CD4-positive, alpha-beta T cell (primary cell): ENCODE measurements at regions not wholly inside any gene's neighbourhood (a gene's known extent, or its start where the extent isn't known, plus 50 kb on each side); places are given as distances from the start of the nearest gene placed in this dataset.

ENCODE experiments used
- ATAC-seq: fragments of 200-7000 bp; cut with Tn5 transposase; one replicate; pipeline ENCODE4 v1.10.0; 2022; ENCODE audit warnings: mild to moderate bottlenecking; ENCODE audit not compliant: poor library complexity
- CTCF ChIA-PET: fragments of 350-600 bp; sonication (Branson Sonifier 250); formaldehyde crosslinking; loops from one replicate; lab custom pipeline; 2021; ENCODE audit warnings: antibody characterized with exemption, inconsistent platforms; lab: Charles Lee
- POLR2A ChIA-PET: fragments of 350-600 bp; sonication (Branson Sonifier 250); formaldehyde crosslinking; loops from one replicate; lab custom pipeline; 2021; ENCODE audit warnings: antibody characterized with exemption, inconsistent platforms; lab: Charles Lee
- DNase-seq, 14 experiments: peaks; one replicate each; pipeline ENCODE4 v3.0.0-alpha.2; 2013 to 2020; ENCODE audit warnings: mixed read lengths in 2 of 14
- H3K27ac ChIP-seq, 2 donors: one replicate each; pipeline versions ENCODE4 v1.5.1 to v1.7.0; 2013; ENCODE audit warnings: low read length in 2 of 2, low read depth in 1 of 2, mild to moderate bottlenecking in 1 of 2
- H3K27me3 ChIP-seq, 2 experiments: 1 replicate in 1 of 2; 2 replicates in 1 of 2; pipeline versions ENCODE4 v1.6.1 to v1.7.0; 2013; ENCODE audit warnings: low read length in 2 of 2, control low read depth in 1 of 2, mild to moderate bottlenecking in 1 of 2, moderate library complexity in 1 of 2; ENCODE audit not compliant: insufficient read depth in 2 of 2, control insufficient read depth in 1 of 2
- H3K36me3 ChIP-seq: one replicate; pipeline ENCODE4 v1.6.1; 2013; ENCODE audit warnings: low read length, control low read depth; ENCODE audit not compliant: insufficient read depth
- H3K4me1 ChIP-seq: one replicate; pipeline ENCODE4 v1.6.1; 2013; ENCODE audit warnings: low read length, control low read depth; ENCODE audit not compliant: insufficient read depth
- H3K4me3 ChIP-seq: one replicate; pipeline ENCODE4 v1.5.1; 2013; ENCODE audit warnings: mild to moderate bottlenecking, low read length, moderate library complexity
- H3K9me3 ChIP-seq, 2 experiments: 1 replicate in 1 of 2; 2 replicates in 1 of 2; pipeline versions ENCODE4 v1.6.1 to v1.7.0; 2013; ENCODE audit warnings: low read length in 2 of 2, mild to moderate bottlenecking in 2 of 2, control low read depth in 1 of 2, moderate library complexity in 1 of 2; ENCODE audit not compliant: control insufficient read depth in 1 of 2, insufficient read depth in 1 of 2
- H3K27ac Mint-ChIP-seq: one replicate; pipeline ENCODE4 v1.8.0; 2020; ENCODE audit warnings: mixed read lengths
- H3K27me3 Mint-ChIP-seq: one replicate; pipeline ENCODE4 v1.8.0; 2021; ENCODE audit warnings: mixed read lengths
- H3K36me3 Mint-ChIP-seq: one replicate; pipeline ENCODE4 v1.8.0; 2021; ENCODE audit warnings: low read depth, mixed read lengths
- H3K4me1 Mint-ChIP-seq: one replicate; pipeline ENCODE4 v1.8.0; 2021; ENCODE audit warnings: low read depth, mixed read lengths
- H3K4me3 Mint-ChIP-seq: one replicate; pipeline ENCODE4 v1.8.0; 2020; ENCODE audit warnings: mild to moderate bottlenecking, mixed read lengths
- H3K9me3 Mint-ChIP-seq: one replicate; pipeline ENCODE4 v1.8.0; 2020; ENCODE audit warnings: mixed read lengths
- CTCF ChIP-seq: fragments of 200-600 bp; IDR thresholded peaks from one replicate; pipeline ENCODE4 v1.8.0; 2022; ENCODE audit warnings: antibody characterized with exemption, mild to moderate bottlenecking
- intact Hi-C, 2 experiments: fragments of 100-400 bp; cut with DNase I in 1 of 2; cut with micrococcal nuclease in 1 of 2; formaldehyde crosslinking; loops; one replicate each; pipeline versions ENCODE4 v1.15.1 to v1.9.0; 2023 to 2025; cut with DNase I, micrococcal nuclease

GRCh38 chrX:39211501-39211900, 410.2 kb downstream of the MID1IP1 start:
- Mint-ChIP-seq H3K36me3 (no peaks in the 10 kb centered on the region), H3K27ac (no peak overlapping the region), H3K27me3 (no peaks in the 10 kb centered on the region), H3K4me1 (no peaks in the 10 kb centered on the region), H3K4me3 (no peak overlapping the region), H3K9me3 (no peaks in the 10 kb centered on the region)
- no peak for TF ChIP-seq CTCF
- POLR2A ChIA-PET, result no interaction called here
- no peaks in the 10 kb centered on the region for H3K36me3 ChIP-seq
- no peaks in the 10 kb centered on the region for H3K4me1 ChIP-seq
- CTCF ChIA-PET, result no interaction called here
- H3K27ac ChIP-seq, result no peak overlapping the region
- no peaks in the 10 kb centered on the region for H3K9me3 ChIP-seq
- H3K27me3 ChIP-seq, result no peaks in the 10 kb centered on the region
- H3K4me3 ChIP-seq, result no peak overlapping the region
- no peak for DNase-seq
- ATAC-seq, result no peak
- intact Hi-C loops, result no loop called here

- Histone ChIP-seq H3K36me3 (no peaks in the 10 kb centered on the region), H3K9me3 (no peaks in the 10 kb centered on the region), H3K27me3 (no peaks in the 10 kb centered on the region), H3K27ac (no peak overlapping the region), H3K4me3 (no peak overlapping the region), H3K4me1 (no peaks in the 10 kb centered on the region)
- Mint-ChIP-seq H3K27ac (no peak overlapping the region), H3K4me3 (no peak overlapping the region), H3K36me3 (no peaks in the 10 kb centered on the region), H3K4me1 (no peaks in the 10 kb centered on the region), H3K27me3 (no peaks in the 10 kb centered on the region), H3K9me3 (no peaks in the 10 kb centered on the region)
- ChIA-PET CTCF (no interaction called here), POLR2A (no interaction called here)
- ATAC-seq, result no peak
- DNase-seq, result peak in 6 of 14 experiments; percentile 13 to 50 (median 16)
- TF ChIP-seq CTCF, result no peak
- intact Hi-C loops, result no loop called here
These were observed 411.2 kb downstream of the MID1IP1 start for GRCh38 chrX:39212456-39212855.

- no peak overlapping the region for H3K27ac Mint-ChIP-seq
- DNase-seq, result no peak
- H3K27me3 Mint-ChIP-seq, result no peaks in the 10 kb centered on the region
- TF ChIP-seq CTCF, result no peak
- no peak overlapping the region for H3K4me3 ChIP-seq
- CTCF ChIA-PET, result no interaction called here
- no peak for ATAC-seq
- H3K27ac ChIP-seq, result no peak overlapping the region
- H3K4me3 Mint-ChIP-seq, result no peak overlapping the region
- no peaks in the 10 kb centered on the region for H3K9me3 ChIP-seq
- intact Hi-C loops, result no loop called here
- POLR2A ChIA-PET, result no interaction called here
- H3K4me1 Mint-ChIP-seq, result no peaks in the 10 kb centered on the region
- H3K4me1 ChIP-seq, result no peaks in the 10 kb centered on the region
- H3K9me3 Mint-ChIP-seq, result no peaks in the 10 kb centered on the region
- no peaks in the 10 kb centered on the region for H3K27me3 ChIP-seq
- H3K36me3 Mint-ChIP-seq, result no peaks in the 10 kb centered on the region
- no peaks in the 10 kb centered on the region for H3K36me3 ChIP-seq
These were observed 413.3 kb downstream of the MID1IP1 start for GRCh38 chrX:39214387-39215126.
